ENCODE measurements at regions not wholly inside any gene's neighbourhood (a gene's known extent, or its start where the extent isn't known, plus 50 kb on each side); places are given as distances from the start of the nearest gene placed in this dataset.
"Not testable (repeated sequence)": the region's sequence is repeated elsewhere in the genome, so short reads cannot be mapped to it uniquely, and the experiment has no call there.

- H3K9me3 ChIP-seq (ENCODE audit: control insufficient read depth in 2 of 2, insufficient read depth in 1 of 2, low read length in 1 of 2); H3K27ac ChIP-seq (ENCODE audit: low read depth in 1 of 2, low read length in 1 of 2); H3K36me3 ChIP-seq (ENCODE audit: control insufficient read depth in 2 of 2, insufficient read depth in 2 of 2, low read length in 1 of 2); H3K4me1 ChIP-seq (ENCODE audit: control insufficient read depth in 2 of 2, insufficient read depth in 2 of 2, low read length in 2 of 2); DNase-seq (ENCODE audit: low read depth in 6 of 9, low spot score in 9 of 9); H3K27me3 ChIP-seq (ENCODE audit: control insufficient read depth in 2 of 2, insufficient read depth in 1 of 2, low read length in 1 of 2); H3K4me3 ChIP-seq (ENCODE audit: low read length in 2 of 2): not testable (repeated sequence)
- WGBS: 93% methylated on average over 1 of the region's 1 CpG
Measured at GRCh38 chr2:215721515-215721914, 285.6 kb upstream of the FN1 start.

GRCh38 chr2:215718890-215719289, 283.0 kb upstream of the FN1 start:
- WGBS: 63% methylated on average over 3 of the region's 3 CpGs
- Histone ChIP-seq H3K9me3 (ENCODE audit: control insufficient read depth in 2 of 2, insufficient read depth in 1 of 2, low read length in 1 of 2) (no peaks in the 10 kb centered on the region), H3K27ac (ENCODE audit: low read depth in 1 of 2, low read length in 1 of 2) (no peak overlapping the region), H3K36me3 (ENCODE audit: control insufficient read depth in 2 of 2, insufficient read depth in 2 of 2, low read length in 1 of 2) (no peaks in the 10 kb centered on the region), H3K27me3 (ENCODE audit: control insufficient read depth in 2 of 2, insufficient read depth in 1 of 2, low read length in 1 of 2) (no peaks in the 10 kb centered on the region), H3K4me1 (ENCODE audit: control insufficient read depth in 2 of 2, insufficient read depth in 2 of 2, low read length in 2 of 2) (no peaks in the 10 kb centered on the region), H3K4me3 (ENCODE audit: low read length in 2 of 2) (no peak overlapping the region)
- no peak for DNase-seq (ENCODE audit: low read depth in 6 of 9, low spot score in 9 of 9)

GRCh38 chr2:215718436-215718835, 282.6 kb upstream of the FN1 start:
- H3K9me3 ChIP-seq (ENCODE audit: control insufficient read depth in 2 of 2, insufficient read depth in 1 of 2, low read length in 1 of 2): no peaks in the 10 kb centered on the region
- H3K27ac ChIP-seq (ENCODE audit: low read depth in 1 of 2, low read length in 1 of 2): no peak overlapping the region
- WGBS: 92% methylated on average over 2 of the region's 2 CpGs
- H3K36me3 ChIP-seq (ENCODE audit: control insufficient read depth in 2 of 2, insufficient read depth in 2 of 2, low read length in 1 of 2): no peaks in the 10 kb centered on the region
- no peaks in the 10 kb centered on the region for H3K27me3 ChIP-seq (ENCODE audit: control insufficient read depth in 2 of 2, insufficient read depth in 1 of 2, low read length in 1 of 2)
- no peaks in the 10 kb centered on the region for H3K4me1 ChIP-seq (ENCODE audit: control insufficient read depth in 2 of 2, insufficient read depth in 2 of 2, low read length in 2 of 2)
- no peak overlapping the region for H3K4me3 ChIP-seq (ENCODE audit: low read length in 2 of 2)
- no peak for DNase-seq (ENCODE audit: low read depth in 6 of 9, low spot score in 9 of 9)

- Histone ChIP-seq H3K4me3 (ENCODE audit: low read length in 2 of 2) (no peak overlapping the region), H3K9me3 (ENCODE audit: control insufficient read depth in 2 of 2, insufficient read depth in 1 of 2, low read length in 1 of 2) (no peaks in the 10 kb centered on the region), H3K36me3 (ENCODE audit: control insufficient read depth in 2 of 2, insufficient read depth in 2 of 2, low read length in 1 of 2) (no peaks in the 10 kb centered on the region), H3K27me3 (ENCODE audit: control insufficient read depth in 2 of 2, insufficient read depth in 1 of 2, low read length in 1 of 2) (no peaks in the 10 kb centered on the region), H3K27ac (ENCODE audit: low read depth in 1 of 2, low read length in 1 of 2) (no peak overlapping the region), H3K4me1 (ENCODE audit: control insufficient read depth in 2 of 2, insufficient read depth in 2 of 2, low read length in 2 of 2) (no peaks in the 10 kb centered on the region)
- DNase-seq (ENCODE audit: low read depth in 6 of 9, low spot score in 9 of 9): no peak
- WGBS: 81% methylated on average over 11 of the region's 11 CpGs
Measured at GRCh38 chr2:215717501-215718381, 281.9 kb upstream of the FN1 start.

- Histone ChIP-seq H3K9me3 (ENCODE audit: control insufficient read depth in 2 of 2, insufficient read depth in 1 of 2, low read length in 1 of 2) (no peaks in the 10 kb centered on the region), H3K4me1 (ENCODE audit: control insufficient read depth in 2 of 2, insufficient read depth in 2 of 2, low read length in 2 of 2) (no peaks in the 10 kb centered on the region), H3K4me3 (ENCODE audit: low read length in 2 of 2) (no peak overlapping the region), H3K27me3 (ENCODE audit: control insufficient read depth in 2 of 2, insufficient read depth in 1 of 2, low read length in 1 of 2) (no peaks in the 10 kb centered on the region), H3K36me3 (ENCODE audit: control insufficient read depth in 2 of 2, insufficient read depth in 2 of 2, low read length in 1 of 2) (no peaks in the 10 kb centered on the region), H3K27ac (ENCODE audit: low read depth in 1 of 2, low read length in 1 of 2) (no peak overlapping the region)
- WGBS: 97% methylated on average over 6 of the region's 6 CpGs
- no peak for DNase-seq (ENCODE audit: low read depth in 6 of 9, low spot score in 9 of 9)
Measured at GRCh38 chr2:215716956-215717355, 281.1 kb upstream of the FN1 start.

GRCh38 chr2:215712871-215713790, 277.3 kb upstream of the FN1 start:
- WGBS: 74% methylated on average over 2 of the region's 2 CpGs
- Histone ChIP-seq H3K27ac (ENCODE audit: low read depth in 1 of 2, low read length in 1 of 2) (no peak overlapping the region), H3K27me3 (ENCODE audit: control insufficient read depth in 2 of 2, insufficient read depth in 1 of 2, low read length in 1 of 2) (no peaks in the 10 kb centered on the region), H3K9me3 (ENCODE audit: control insufficient read depth in 2 of 2, insufficient read depth in 1 of 2, low read length in 1 of 2) (no peaks in the 10 kb centered on the region), H3K4me1 (ENCODE audit: control insufficient read depth in 2 of 2, insufficient read depth in 2 of 2, low read length in 2 of 2) (no peaks in the 10 kb centered on the region), H3K36me3 (ENCODE audit: control insufficient read depth in 2 of 2, insufficient read depth in 2 of 2, low read length in 1 of 2) (no peaks in the 10 kb centered on the region), H3K4me3 (ENCODE audit: low read length in 2 of 2) (no peak overlapping the region)
- no peak for DNase-seq (ENCODE audit: low read depth in 6 of 9, low spot score in 9 of 9)

DNA sequence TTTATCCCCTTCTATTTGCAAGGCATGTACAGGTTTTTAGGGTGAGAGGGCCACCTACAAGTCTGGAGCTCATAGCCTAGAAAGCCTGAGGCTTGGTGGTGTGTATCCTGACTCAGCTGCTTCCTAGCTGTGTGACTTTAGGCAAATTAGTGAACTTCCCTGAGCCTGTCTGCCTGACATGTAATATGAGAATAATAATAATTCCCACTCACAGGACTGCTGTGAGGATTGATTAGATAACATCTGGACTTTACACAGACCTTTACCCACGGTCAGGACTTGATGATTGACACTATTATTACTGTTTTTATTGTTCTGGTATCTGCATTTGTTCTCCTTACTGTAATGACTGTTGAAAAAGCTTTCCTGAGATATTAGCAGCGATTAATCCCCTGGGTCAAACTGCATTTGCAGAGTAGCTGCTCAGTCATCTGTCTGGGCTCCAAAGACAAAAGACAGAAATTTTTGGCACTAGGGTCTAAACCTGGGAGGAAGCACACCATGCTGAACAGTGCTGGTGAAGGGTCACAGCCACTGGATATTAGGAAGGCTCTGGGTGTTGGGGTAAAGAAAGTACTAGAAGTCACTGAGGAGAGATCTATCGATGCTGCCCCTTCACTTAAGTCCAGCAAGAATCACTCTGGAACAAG, 276.5 kb upstream of the FN1 start:
- WGBS: 76% methylated on average over 3 of the region's 3 CpGs
- Histone ChIP-seq H3K27me3 (ENCODE audit: control insufficient read depth in 2 of 2, insufficient read depth in 1 of 2, low read length in 1 of 2) (no peaks in the 10 kb centered on the region), H3K4me3 (ENCODE audit: low read length in 2 of 2) (no peak overlapping the region), H3K9me3 (ENCODE audit: control insufficient read depth in 2 of 2, insufficient read depth in 1 of 2, low read length in 1 of 2) (no peaks in the 10 kb centered on the region), H3K4me1 (ENCODE audit: control insufficient read depth in 2 of 2, insufficient read depth in 2 of 2, low read length in 2 of 2) (no peaks in the 10 kb centered on the region), H3K36me3 (ENCODE audit: control insufficient read depth in 2 of 2, insufficient read depth in 2 of 2, low read length in 1 of 2) (no peaks in the 10 kb centered on the region), H3K27ac (ENCODE audit: low read depth in 1 of 2, low read length in 1 of 2) (no peak overlapping the region)
- no peak for DNase-seq (ENCODE audit: low read depth in 6 of 9, low spot score in 9 of 9)

DNA sequence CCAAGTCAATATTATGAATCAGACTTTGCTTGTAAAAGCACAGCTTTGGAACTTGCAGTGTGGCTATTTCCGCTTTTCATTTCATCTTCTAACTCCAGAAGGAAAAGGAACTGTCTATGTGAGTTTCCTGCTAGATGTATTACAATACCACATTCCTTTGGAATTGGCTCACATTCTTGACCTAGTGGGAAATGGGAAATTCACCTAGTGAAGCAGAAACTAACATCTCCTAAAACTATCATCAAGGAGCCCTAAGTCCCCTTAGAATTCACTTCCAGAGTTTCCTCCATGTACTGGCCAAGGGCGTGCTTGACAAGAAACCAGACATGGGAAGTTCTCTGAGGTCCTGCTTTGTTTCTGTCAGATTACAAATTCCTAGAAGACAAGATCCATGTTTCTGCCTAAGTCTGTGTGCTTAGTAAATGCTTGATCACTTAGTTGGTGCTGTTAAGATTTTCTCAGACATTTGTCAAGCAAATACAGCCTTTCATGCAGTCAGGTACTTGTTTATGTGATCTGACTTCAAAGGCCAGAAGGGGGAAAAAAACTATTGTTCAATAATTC, 275.7 kb upstream of the FN1 start:
- Histone ChIP-seq H3K4me3 (ENCODE audit: low read length in 2 of 2) (no peak overlapping the region), H3K4me1 (ENCODE audit: control insufficient read depth in 2 of 2, insufficient read depth in 2 of 2, low read length in 2 of 2) (no peaks in the 10 kb centered on the region), H3K36me3 (ENCODE audit: control insufficient read depth in 2 of 2, insufficient read depth in 2 of 2, low read length in 1 of 2) (no peaks in the 10 kb centered on the region), H3K9me3 (ENCODE audit: control insufficient read depth in 2 of 2, insufficient read depth in 1 of 2, low read length in 1 of 2) (no peaks in the 10 kb centered on the region), H3K27ac (ENCODE audit: low read depth in 1 of 2, low read length in 1 of 2) (peak overlapping the region in 1 of 2 donors; percentile 9), H3K27me3 (ENCODE audit: control insufficient read depth in 2 of 2, insufficient read depth in 1 of 2, low read length in 1 of 2) (no peaks in the 10 kb centered on the region)
- 82% methylated on average over 2 of the region's 2 CpGs for WGBS
- DNase-seq (ENCODE audit: low read depth in 6 of 9, low spot score in 9 of 9): no peak

Measured in thymus (tissue), 11 donors.